ENCODE measurements at regions not wholly inside any gene's neighbourhood (a gene's known extent, or its start where the extent isn't known, plus 50 kb on each side); places are given as distances from the start of the nearest gene placed in this dataset.
"Not testable (repeated sequence)": the region's sequence is repeated elsewhere in the genome, so short reads cannot be mapped to it uniquely, and the experiment has no call there.

- Mint-ChIP-seq H3K9me3 (peaks cover 4 to 10% (median 6%) of the 10 kb centered on the region in 3 donors), H3K27ac (no peak overlapping the region), H3K4me3 (no peak overlapping the region), H3K4me1 (no peaks in the 10 kb centered on the region), H3K36me3 (no peaks in the 10 kb centered on the region), H3K27me3 (peaks cover 4% of the 10 kb centered on the region)
These were observed 84.8 kb upstream of the TCF4 start for GRCh38 chr18:55672574-55673361.

DNA sequence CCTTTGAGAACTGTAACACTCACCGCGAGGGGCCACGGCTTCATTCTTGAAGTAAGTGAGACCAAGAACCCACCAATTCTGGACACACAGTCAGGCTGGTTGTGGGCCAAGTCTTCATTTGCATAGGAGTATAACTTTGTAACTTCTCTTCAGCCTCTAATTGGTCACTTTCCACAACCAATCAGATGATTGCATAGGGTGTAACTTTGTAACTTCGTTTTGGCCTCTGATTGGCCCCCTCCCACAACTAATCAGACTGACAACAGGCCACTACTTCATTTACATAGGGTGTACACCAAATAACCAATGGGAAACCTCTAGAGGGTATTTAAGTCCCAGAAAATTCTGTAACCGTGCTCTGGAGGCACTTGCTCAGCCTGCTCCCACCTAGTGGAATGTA is 77.5 kb upstream of the TCF4 start:
- Mint-ChIP-seq H3K27me3 (peaks cover 2% of the 10 kb centered on the region), H3K4me3 (no peak overlapping the region), H3K27ac (no peak overlapping the region), H3K9me3 (peaks cover 0 to 4% (median 3%) of the 10 kb centered on the region in 3 donors), H3K4me1 (no peaks in the 10 kb centered on the region), H3K36me3 (no peaks in the 10 kb centered on the region)

DNA sequence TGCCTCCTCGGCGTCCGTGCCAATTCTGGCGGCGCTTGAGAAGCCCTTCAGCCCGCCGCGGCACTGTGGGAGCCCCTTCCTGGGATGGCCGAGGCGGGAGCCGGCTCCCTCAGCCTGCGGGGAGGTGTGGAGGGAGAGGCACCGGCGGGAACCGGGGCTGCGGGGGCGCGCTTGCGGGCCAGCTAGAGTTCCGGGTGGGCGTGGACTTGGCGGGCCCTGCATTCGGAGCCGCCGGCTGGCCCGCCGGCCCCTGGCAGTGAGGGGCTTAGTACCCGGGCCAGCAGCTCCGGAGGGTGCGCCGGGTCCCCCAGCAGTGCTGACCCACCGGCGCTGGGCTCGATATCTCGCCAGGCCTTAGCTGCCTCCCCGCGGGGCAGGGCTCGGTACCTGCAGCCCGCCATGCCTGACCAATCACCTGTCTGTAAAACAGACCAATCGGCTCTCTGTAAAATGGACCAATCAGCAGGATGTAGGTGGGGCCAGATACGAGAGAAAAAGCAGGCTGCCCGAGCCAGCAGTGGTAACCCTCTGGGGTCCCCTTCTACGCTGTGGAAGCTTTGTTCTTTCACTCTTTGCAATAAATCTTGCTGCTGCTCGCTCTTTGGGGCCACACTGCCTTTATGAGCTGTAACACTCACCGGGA is 76.9 kb upstream of the TCF4 start:
- not testable (repeated sequence) for H3K4me3 Mint-ChIP-seq, H3K36me3 Mint-ChIP-seq, H3K9me3 Mint-ChIP-seq, H3K27me3 Mint-ChIP-seq, H3K27ac Mint-ChIP-seq, H3K4me1 Mint-ChIP-seq

DNA sequence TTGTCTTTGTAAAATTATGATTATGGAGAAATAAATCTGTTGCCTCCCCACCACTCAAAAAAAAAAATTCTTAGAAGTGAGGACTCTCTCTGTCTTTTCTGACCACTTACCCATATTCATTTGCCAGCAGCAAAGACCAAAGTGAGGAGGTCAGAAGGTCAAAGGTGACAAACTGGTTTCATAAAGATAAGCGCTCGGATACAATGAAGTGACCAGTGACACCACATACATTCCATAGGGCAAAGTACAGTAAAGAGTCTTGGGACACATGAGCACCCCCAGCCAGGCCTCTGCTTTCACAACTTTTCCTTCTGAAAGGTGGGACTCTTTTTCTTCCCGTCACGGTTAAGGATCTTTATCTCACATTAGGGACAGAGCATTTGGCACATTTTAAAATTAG is 75.9 kb upstream of the TCF4 start:
- H3K36me3 Mint-ChIP-seq, result no peaks in the 10 kb centered on the region
- no peak overlapping the region for H3K27ac Mint-ChIP-seq
- peaks cover 0 to 4% (median 2%) of the 10 kb centered on the region in 3 donors for H3K9me3 Mint-ChIP-seq
- H3K4me3 Mint-ChIP-seq, result no peak overlapping the region
- H3K4me1 Mint-ChIP-seq, result no peaks in the 10 kb centered on the region
- H3K27me3 Mint-ChIP-seq, result peaks cover 2% of the 10 kb centered on the region

DNA sequence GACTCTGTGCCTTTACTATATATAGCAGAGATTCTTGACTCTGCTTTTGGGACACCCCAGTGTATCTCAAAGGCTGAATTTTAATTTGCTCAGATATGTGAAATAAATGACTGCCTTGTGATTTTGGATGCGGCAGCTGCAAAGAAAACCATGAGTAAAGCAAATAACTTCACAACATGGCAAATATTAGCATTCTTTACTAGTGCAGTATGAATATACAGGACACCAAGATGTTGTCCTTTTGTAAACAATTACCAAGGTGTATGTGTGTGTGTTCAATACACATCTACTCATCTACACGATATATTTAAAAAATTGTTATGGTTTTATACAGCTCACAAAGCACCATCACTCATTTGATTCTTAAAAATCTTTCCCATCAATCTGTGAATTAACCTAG is 70.6 kb upstream of the TCF4 start:
- Mint-ChIP-seq H3K27ac (no peak overlapping the region), H3K4me1 (peaks cover 0 to 3% (median 0%) of the 10 kb centered on the region in 3 donors), H3K27me3 (peaks cover 2% of the 10 kb centered on the region), H3K9me3 (no peaks in the 10 kb centered on the region), H3K4me3 (no peak overlapping the region), H3K36me3 (no peaks in the 10 kb centered on the region)

GRCh38 chr18:55657572-55658331 is 69.8 kb upstream of the TCF4 start:
- Mint-ChIP-seq H3K27ac (peak overlapping the region in 1 of 3 donors; percentile 45), H3K27me3 (peaks cover 2% of the 10 kb centered on the region), H3K4me1 (peaks cover 0 to 3% (median 0%) of the 10 kb centered on the region in 3 donors), H3K36me3 (no peaks in the 10 kb centered on the region), H3K9me3 (no peaks in the 10 kb centered on the region), H3K4me3 (no peak overlapping the region)

DNA sequence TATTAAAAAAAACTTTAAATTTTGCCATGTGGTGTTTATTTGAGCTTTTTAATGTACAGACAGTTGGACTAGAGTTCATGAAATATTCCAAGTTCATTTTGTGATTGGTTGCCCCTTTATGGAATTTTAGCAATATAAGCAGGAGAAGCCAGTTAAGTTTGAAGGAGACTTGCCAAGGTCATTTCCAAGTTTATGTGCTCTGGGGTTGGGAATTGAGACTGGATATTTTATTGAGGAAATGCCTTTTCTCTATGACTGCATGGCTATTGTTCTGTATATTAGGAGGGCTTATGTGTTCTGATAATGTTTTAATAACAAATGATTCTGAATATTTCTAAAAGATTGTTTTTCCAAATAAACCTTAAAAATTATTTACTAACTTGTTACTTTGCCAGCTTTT is 67.0 kb upstream of the TCF4 start:
- Mint-ChIP-seq H3K27ac (no peak overlapping the region), H3K4me1 (peaks cover 0 to 3% (median 0%) of the 10 kb centered on the region in 3 donors), H3K36me3 (no peaks in the 10 kb centered on the region), H3K4me3 (no peak overlapping the region), H3K9me3 (no peaks in the 10 kb centered on the region), H3K27me3 (no peaks in the 10 kb centered on the region)

- Mint-ChIP-seq H3K36me3 (no peaks in the 10 kb centered on the region), H3K27me3 (no peaks in the 10 kb centered on the region), H3K9me3 (no peaks in the 10 kb centered on the region), H3K4me1 (no peaks in the 10 kb centered on the region), H3K4me3 (no peak overlapping the region), H3K27ac (no peak overlapping the region)
These were observed 63.2 kb upstream of the TCF4 start for GRCh38 chr18:55651236-55651635.

DNA sequence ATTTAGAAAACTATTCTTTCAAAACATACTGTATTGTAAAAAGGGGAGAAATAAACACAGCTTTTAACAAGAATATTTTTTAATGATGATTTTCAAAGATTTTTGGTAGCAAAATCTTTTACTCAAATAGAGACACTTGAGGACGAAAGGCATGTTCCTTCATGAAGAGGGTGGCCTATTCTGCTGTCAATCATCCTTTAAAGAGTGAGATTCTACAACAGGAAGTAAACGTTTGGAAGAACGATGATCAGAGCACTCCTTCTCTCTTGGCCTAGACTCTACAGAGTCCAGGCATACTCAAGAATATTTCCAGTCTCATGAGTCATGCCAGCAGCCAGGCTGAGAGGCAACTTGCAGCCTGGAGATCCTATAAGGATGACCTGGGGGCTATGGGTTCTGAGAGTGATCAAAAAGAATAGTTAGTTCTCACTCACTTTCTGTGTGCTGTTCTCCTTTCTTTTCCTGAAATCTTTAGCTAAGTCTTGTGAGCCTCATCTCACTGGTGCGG is 62.4 kb upstream of the TCF4 start:
- H3K4me1 Mint-ChIP-seq, result no peaks in the 10 kb centered on the region
- H3K4me3 Mint-ChIP-seq, result peak overlapping the region in 1 of 4 donors; percentile 26
- H3K27me3 Mint-ChIP-seq, result no peaks in the 10 kb centered on the region
- no peaks in the 10 kb centered on the region for H3K9me3 Mint-ChIP-seq
- H3K27ac Mint-ChIP-seq, result no peak overlapping the region
- H3K36me3 Mint-ChIP-seq, result no peaks in the 10 kb centered on the region

DNA sequence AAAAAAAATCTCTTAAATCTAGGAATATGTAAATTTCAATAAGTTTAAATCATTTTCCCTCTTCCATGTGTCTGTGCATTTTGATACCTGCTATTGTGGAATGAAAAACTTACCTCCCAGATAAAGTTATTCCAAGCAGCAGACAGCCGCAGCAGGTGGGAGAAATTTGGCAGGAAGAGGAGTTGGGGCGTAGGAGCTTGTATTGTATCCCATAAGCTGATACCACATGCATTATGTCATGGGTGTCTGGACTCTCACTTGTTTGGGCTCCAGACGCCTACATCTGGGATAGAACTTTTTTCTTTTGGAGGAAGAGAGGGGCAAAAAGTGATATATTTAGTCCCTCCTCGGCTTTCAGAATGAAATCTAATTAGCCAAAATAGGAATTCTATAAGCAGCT is 59.3 kb upstream of the TCF4 start:
- H3K4me1 Mint-ChIP-seq, result no peaks in the 10 kb centered on the region
- no peaks in the 10 kb centered on the region for H3K27me3 Mint-ChIP-seq
- H3K4me3 Mint-ChIP-seq, result no peak overlapping the region
- H3K9me3 Mint-ChIP-seq, result peaks cover 0 to 2% (median 1%) of the 10 kb centered on the region in 3 donors
- no peaks in the 10 kb centered on the region for H3K36me3 Mint-ChIP-seq
- no peak overlapping the region for H3K27ac Mint-ChIP-seq

- Mint-ChIP-seq H3K4me1 (no peaks in the 10 kb centered on the region), H3K4me3 (no peak overlapping the region), H3K36me3 (peaks cover 3% of the 10 kb centered on the region), H3K9me3 (peaks cover 6 to 13% (median 12%) of the 10 kb centered on the region in 3 donors), H3K27me3 (no peaks in the 10 kb centered on the region), H3K27ac (no peak overlapping the region)
These were observed 54.2 kb upstream of the TCF4 start for GRCh38 chr18:55642191-55642590.

- Mint-ChIP-seq H3K4me3 (no peak overlapping the region), H3K9me3 (peaks cover 6 to 13% (median 12%) of the 10 kb centered on the region in 3 donors), H3K27me3 (no peaks in the 10 kb centered on the region), H3K27ac (no peak overlapping the region), H3K36me3 (peaks cover 3% of the 10 kb centered on the region), H3K4me1 (no peaks in the 10 kb centered on the region)
These were observed 53.5 kb upstream of the TCF4 start for GRCh38 chr18:55641486-55641885.

All from IgD-negative memory B cell (primary cell).